ENCODE measurements at regions not wholly inside any gene's neighbourhood (a gene's known extent, or its start where the extent isn't known, plus 50 kb on each side); places are given as distances from the start of the nearest gene placed in this dataset.
A peak's percentile ranks its signal among the peaks of the same experiment; 100 is the strongest.

GRCh38 chr6:95519228-95520037 lies 57.9 kb upstream of the MANEA start:
- Histone ChIP-seq H3K36me3 (ENCODE audit: control insufficient read depth, insufficient read depth, low read length) (no peaks in the 10 kb centered on the region), H3K4me2 (ENCODE audit: low read length) (no peak overlapping the region), H3K23ac (ENCODE audit: low read length) (no peak overlapping the region), H3K4ac (ENCODE audit: low read depth, low read length) (peak overlapping the region; percentile 19), H3K4me1 (ENCODE audit: control insufficient read depth, low read depth, low read length) (peaks cover 5% of the 10 kb centered on the region), H3K79me2 (ENCODE audit: control insufficient read depth, insufficient read depth, low read length) (no peaks in the 10 kb centered on the region), H4K8ac (ENCODE audit: low read depth, low read length) (no peak overlapping the region), H2BK120ac (ENCODE audit: low read depth, low read length) (no peak overlapping the region), H3K9ac (ENCODE audit: low read length) (no peak overlapping the region), H3K4me3 (ENCODE audit: low read length) (no peak overlapping the region), H4K5ac (ENCODE audit: low read length) (no peak overlapping the region), H3K27me3 (ENCODE audit: insufficient read depth, low read length, poor library complexity) (no peaks in the 10 kb centered on the region), H2BK5ac (ENCODE audit: low read length) (peak overlapping the region; percentile 31), H3K18ac (ENCODE audit: low read length) (no peak overlapping the region), H3K27ac (ENCODE audit: low read depth, low read length) (no peak overlapping the region), H3K56ac (ENCODE audit: low read length) (peak overlapping the region; percentile 34), H2AK5ac (ENCODE audit: low read length) (no peak overlapping the region), H3K79me1 (ENCODE audit: low read length) (no peaks in the 10 kb centered on the region), H2BK15ac (replicated peaks; ENCODE audit: low read depth) (no peak overlapping the region)
- no peak for DNase-seq
- WGBS (ENCODE audit: extremely low coverage, insufficient coverage, low lambda C conversion rate), result no CpG with 5 or more reads among the region's 28 CpGs

- peak overlapping the region; percentile 6 for H4K8ac ChIP-seq (ENCODE audit: low read depth, low read length)
- H3K4me1 ChIP-seq (ENCODE audit: control insufficient read depth, low read depth, low read length), result peaks cover 5% of the 10 kb centered on the region
- no peak overlapping the region for H3K9ac ChIP-seq (ENCODE audit: low read length)
- H3K79me1 ChIP-seq (ENCODE audit: low read length), result no peaks in the 10 kb centered on the region
- no peak overlapping the region for H3K4me2 ChIP-seq (ENCODE audit: low read length)
- no peaks in the 10 kb centered on the region for H3K79me2 ChIP-seq (ENCODE audit: control insufficient read depth, insufficient read depth, low read length)
- H3K27me3 ChIP-seq (ENCODE audit: insufficient read depth, low read length, poor library complexity), result no peaks in the 10 kb centered on the region
- peak overlapping the region; percentile 84 for H3K18ac ChIP-seq (ENCODE audit: low read length)
- H3K27ac ChIP-seq (ENCODE audit: low read depth, low read length), result peak overlapping the region; percentile 85
- H3K4me3 ChIP-seq (ENCODE audit: low read length), result no peak overlapping the region
- H3K23ac ChIP-seq (ENCODE audit: low read length), result no peak overlapping the region
- H2AK5ac ChIP-seq (ENCODE audit: low read length), result no peak overlapping the region
- H2BK5ac ChIP-seq (ENCODE audit: low read length), result peak overlapping the region; percentile 95
- no CpG with 5 or more reads among the region's 2 CpGs for WGBS (ENCODE audit: extremely low coverage, insufficient coverage, low lambda C conversion rate)
- no peak overlapping the region for H2BK15ac ChIP-seq (replicated peaks; ENCODE audit: low read depth)
- no peaks in the 10 kb centered on the region for H3K36me3 ChIP-seq (ENCODE audit: control insufficient read depth, insufficient read depth, low read length)
- no peak overlapping the region for H4K5ac ChIP-seq (ENCODE audit: low read length)
- DNase-seq, result no peak
- H3K4ac ChIP-seq (ENCODE audit: low read depth, low read length), result peak overlapping the region; percentile 79
- peak overlapping the region; percentile 78 for H2BK120ac ChIP-seq (ENCODE audit: low read depth, low read length)
- H3K56ac ChIP-seq (ENCODE audit: low read length), result peak overlapping the region; percentile 57
These were observed 56.2 kb upstream of the MANEA start for GRCh38 chr6:95521181-95521580.
